Kidney (tissue), 13 donors: ENCODE measurements at regions not wholly inside any gene's neighbourhood (a gene's known extent, or its start where the extent isn't known, plus 50 kb on each side); places are given as distances from the start of the nearest gene placed in this dataset.
A peak's percentile ranks its signal among the peaks of the same experiment; 100 is the strongest.

Experiments used
- DNase-seq, 5 donors: peaks; one replicate each; pipeline ENCODE4 v3.0.0-alpha.2; 2013 to 2020
- FAIRE-seq: peaks from 2 replicates; lab custom pipeline; 2012; peaks lifted over from hg19 to GRCh38; lab: Jason Lieb, UNC
- H3K27ac ChIP-seq, 2 donors: one replicate each; pipeline ENCODE4 v1.7.0; 2013; ENCODE audit warnings: low read depth in 2 of 2, low read length in 2 of 2, inconsistent platforms in 1 of 2
- H3K27me3 ChIP-seq: one replicate; pipeline ENCODE4 v1.7.1; 2013; ENCODE audit warnings: low read length, inconsistent platforms; ENCODE audit not compliant: control insufficient read depth, insufficient read depth
- H3K36me3 ChIP-seq, 3 donors: one replicate each; pipeline versions ENCODE4 v1.7.0 to v1.7.1; 2013; ENCODE audit warnings: low read length in 3 of 3, control low read depth in 1 of 3, inconsistent platforms in 1 of 3; ENCODE audit not compliant: insufficient read depth in 3 of 3, control insufficient read depth in 2 of 3
- H3K4me1 ChIP-seq, 3 donors: one replicate each; pipeline versions ENCODE4 v1.7.0 to v1.7.1; 2013; ENCODE audit warnings: low read length in 3 of 3, inconsistent platforms in 1 of 3, low read depth in 1 of 3; ENCODE audit not compliant: control insufficient read depth in 2 of 3, insufficient read depth in 2 of 3
- H3K4me3 ChIP-seq, 3 donors: one replicate each; pipeline versions ENCODE4 v1.7.0 to v1.8.1; 2013; ENCODE audit warnings: low read length in 3 of 3, control low read depth in 1 of 3, inconsistent platforms in 1 of 3
- H3K9ac ChIP-seq, 3 donors: one replicate each; pipeline versions ENCODE4 v1.7.0 to v1.7.1; 2013; ENCODE audit warnings: low read length in 3 of 3, control low read depth in 1 of 3, inconsistent platforms in 1 of 3
- H3K9me3 ChIP-seq, 3 donors: one replicate each; pipeline versions ENCODE4 v1.7.0 to v1.7.1; 2013; ENCODE audit warnings: low read length in 3 of 3, control low read depth in 1 of 3, inconsistent platforms in 1 of 3; ENCODE audit not compliant: control insufficient read depth in 2 of 3, insufficient read depth in 1 of 3
- intact Hi-C: fragments of 100-400 bp; cut with DNase I; formaldehyde crosslinking; loops from one replicate; pipeline ENCODE4 v1.11.1; 2022
- TF ChIP-seq, protein P1 (sequence below): IDR thresholded peaks from 3 replicates; pipeline ENCODE4 v1.5.1; 2012; ENCODE audit warnings: mild to moderate bottlenecking, moderate library complexity, borderline replicate concordance; ENCODE audit not compliant: insufficient read depth; ENCODE audit errors: extremely low read depth
- donor health status: control.
- donor health status: control.
- donor health status: control.
- donor health status: control.
- donor health status: control.
- donor health status: DM: yes; HTN: yes; CAD: no.
- donor health status: Normal renal cell carcinoma (clear cell type).

GRCh38 chr15:62407962-62408361 is 242.9 kb upstream of the C2CD4B start:
- FAIRE-seq (no peak), DNase-seq (no peak)
- Histone ChIP-seq H3K9me3 (no peaks in the 10 kb centered on the region), H3K4me1 (no peaks in the 10 kb centered on the region), H3K4me3 (no peak overlapping the region), H3K27me3 (no peaks in the 10 kb centered on the region), H3K36me3 (no peaks in the 10 kb centered on the region), H3K27ac (no peak overlapping the region), H3K9ac (no peak overlapping the region)
- TF ChIP-seq, protein P1, sequence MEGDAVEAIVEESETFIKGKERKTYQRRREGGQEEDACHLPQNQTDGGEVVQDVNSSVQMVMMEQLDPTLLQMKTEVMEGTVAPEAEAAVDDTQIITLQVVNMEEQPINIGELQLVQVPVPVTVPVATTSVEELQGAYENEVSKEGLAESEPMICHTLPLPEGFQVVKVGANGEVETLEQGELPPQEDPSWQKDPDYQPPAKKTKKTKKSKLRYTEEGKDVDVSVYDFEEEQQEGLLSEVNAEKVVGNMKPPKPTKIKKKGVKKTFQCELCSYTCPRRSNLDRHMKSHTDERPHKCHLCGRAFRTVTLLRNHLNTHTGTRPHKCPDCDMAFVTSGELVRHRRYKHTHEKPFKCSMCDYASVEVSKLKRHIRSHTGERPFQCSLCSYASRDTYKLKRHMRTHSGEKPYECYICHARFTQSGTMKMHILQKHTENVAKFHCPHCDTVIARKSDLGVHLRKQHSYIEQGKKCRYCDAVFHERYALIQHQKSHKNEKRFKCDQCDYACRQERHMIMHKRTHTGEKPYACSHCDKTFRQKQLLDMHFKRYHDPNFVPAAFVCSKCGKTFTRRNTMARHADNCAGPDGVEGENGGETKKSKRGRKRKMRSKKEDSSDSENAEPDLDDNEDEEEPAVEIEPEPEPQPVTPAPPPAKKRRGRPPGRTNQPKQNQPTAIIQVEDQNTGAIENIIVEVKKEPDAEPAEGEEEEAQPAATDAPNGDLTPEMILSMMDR, result no peak
- intact Hi-C loops, result no loop called here

DNA sequence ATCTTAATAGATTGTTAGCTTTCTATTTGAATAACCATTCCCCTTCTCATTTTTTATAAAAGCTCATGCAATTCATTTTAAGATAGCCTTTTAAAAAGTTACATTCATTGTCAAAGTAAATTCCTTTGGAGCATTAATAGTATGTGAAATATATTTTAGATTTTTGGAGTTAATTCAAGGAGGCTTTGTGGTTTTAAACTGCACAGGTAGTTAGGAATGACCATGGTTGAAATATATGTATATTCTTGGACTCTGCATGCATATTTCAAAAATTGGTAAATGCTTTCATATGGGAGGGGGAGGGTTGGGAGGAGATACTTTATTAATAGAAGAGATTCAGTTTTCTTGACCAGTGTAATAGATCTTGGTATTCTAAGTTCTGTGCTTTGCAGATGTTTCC is 244.4 kb upstream of the C2CD4B start:
- Histone ChIP-seq H3K9me3 (no peaks in the 10 kb centered on the region), H3K4me1 (no peaks in the 10 kb centered on the region), H3K36me3 (no peaks in the 10 kb centered on the region), H3K4me3 (no peak overlapping the region), H3K27me3 (no peaks in the 10 kb centered on the region), H3K9ac (no peak overlapping the region), H3K27ac (no peak overlapping the region)
- DNase-seq, result no peak
- TF ChIP-seq, protein P1, result no peak
- intact Hi-C loops, result no loop called here
- FAIRE-seq, result no peak

DNA sequence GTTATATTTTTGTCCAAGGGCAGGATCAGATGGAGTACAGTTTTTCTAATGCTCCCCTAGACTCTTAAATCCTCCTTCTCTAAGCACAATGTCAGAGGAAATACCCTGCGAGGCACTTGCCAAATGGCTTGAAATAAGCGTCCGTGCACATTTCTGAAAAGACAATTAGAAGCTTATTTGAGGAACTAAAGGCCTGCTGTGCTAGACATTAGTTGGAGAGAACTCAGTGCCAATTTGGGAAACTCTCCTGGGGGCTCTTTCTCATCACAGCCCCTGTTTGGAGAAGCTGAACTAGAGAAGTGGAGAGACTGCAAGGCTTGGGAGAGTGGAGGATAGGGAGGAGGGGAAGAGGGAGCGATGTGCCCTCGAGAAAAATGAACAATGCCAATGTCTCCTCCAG is 247.6 kb upstream of the C2CD4B start:
- intact Hi-C loops, result no loop called here
- no peaks in the 10 kb centered on the region for H3K36me3 ChIP-seq
- DNase-seq, result peak in 1 of 5 donors; percentile 18
- no peak overlapping the region for H3K4me3 ChIP-seq
- no peak overlapping the region for H3K9ac ChIP-seq
- H3K4me1 ChIP-seq, result no peaks in the 10 kb centered on the region
- TF ChIP-seq, protein P1, result no peak
- no peak overlapping the region for H3K27ac ChIP-seq
- no peaks in the 10 kb centered on the region for H3K27me3 ChIP-seq
- no peak for FAIRE-seq
- H3K9me3 ChIP-seq, result no peaks in the 10 kb centered on the region

DNA sequence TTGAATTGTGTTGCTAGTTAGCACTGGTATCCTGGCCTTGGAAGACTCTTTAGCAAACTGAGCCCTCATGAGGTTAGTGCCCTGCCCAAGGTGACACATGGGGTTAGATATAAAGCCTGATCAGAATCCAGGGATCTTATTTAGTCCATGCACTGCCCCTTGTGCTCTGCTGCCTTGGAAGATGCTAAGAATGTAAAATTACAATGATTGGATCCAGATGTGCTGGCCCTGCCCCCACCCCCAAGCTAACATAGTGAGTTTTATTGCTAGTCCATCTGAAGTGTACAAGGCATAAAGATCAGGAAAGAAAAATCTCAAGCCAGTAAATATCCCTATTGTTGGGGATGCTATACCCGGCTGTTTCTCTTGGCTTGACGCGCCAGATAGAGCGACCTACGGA is 248.1 kb upstream of the C2CD4B start:
- no peak for FAIRE-seq
- intact Hi-C loops, result no loop called here
- Histone ChIP-seq H3K27ac (no peak overlapping the region), H3K9ac (no peak overlapping the region), H3K4me3 (no peak overlapping the region), H3K27me3 (no peaks in the 10 kb centered on the region), H3K4me1 (no peaks in the 10 kb centered on the region), H3K9me3 (no peaks in the 10 kb centered on the region), H3K36me3 (no peaks in the 10 kb centered on the region)
- TF ChIP-seq, protein P1, result no peak
- DNase-seq, result peak in 2 of 5 donors; percentile 31 to 72
